SKM-1 treated with dmso at 0.1 percent for 144 hours (cell line): ENCODE measurements at regions not wholly inside any gene's neighbourhood (a gene's known extent, or its start where the extent isn't known, plus 50 kb on each side); places are given as distances from the start of the nearest gene placed in this dataset.
A peak's percentile ranks its signal among the peaks of the same experiment; 100 is the strongest.

Experiments used
- DNase-seq: peaks from one replicate; lab custom pipeline; 2025; ENCODE audit not compliant: unreplicated experiment; lab: John Stamatoyannopoulos, UW

DNA sequence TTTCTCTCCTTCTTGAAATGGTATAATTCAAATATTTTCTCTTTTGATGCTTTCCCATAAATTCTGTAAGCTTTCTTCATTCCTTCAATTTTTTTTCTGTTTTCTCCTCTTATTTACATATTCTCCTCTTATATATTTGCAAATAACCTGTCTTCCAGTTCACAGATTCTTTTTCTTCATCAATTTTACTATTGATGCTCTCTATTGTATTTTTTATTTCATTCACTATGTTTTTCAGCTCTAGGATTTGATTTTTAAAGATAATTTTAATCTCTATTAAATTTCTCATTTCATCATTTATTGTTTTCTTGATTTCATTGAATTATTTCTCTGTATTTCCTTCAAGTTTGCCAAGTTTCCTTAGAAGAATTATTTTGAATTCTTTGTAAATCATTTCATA is 54.0 kb upstream of the PRPS1L1 start:
- DNase-seq, result no peak

DNA sequence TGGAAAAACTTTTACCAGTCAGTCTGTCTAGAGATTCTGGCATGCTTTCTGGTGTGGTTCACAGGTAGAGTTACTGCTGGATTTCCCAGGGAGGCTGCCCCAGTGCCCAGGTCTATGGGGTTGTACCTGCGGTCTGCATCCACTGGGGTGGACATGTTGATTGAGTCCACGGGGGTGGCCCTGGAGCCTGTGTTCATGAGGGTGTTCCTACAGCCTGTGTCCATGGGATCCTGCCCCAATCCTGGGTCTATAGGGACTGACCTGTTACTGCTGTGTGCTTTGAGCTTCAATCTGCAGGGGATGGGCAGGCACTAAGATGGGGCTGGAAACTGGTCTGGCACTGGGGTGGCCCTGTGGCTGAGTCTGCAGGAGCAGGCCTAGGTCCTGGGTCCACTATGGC is 54.5 kb upstream of the PRPS1L1 start:
- no peak for DNase-seq

DNA sequence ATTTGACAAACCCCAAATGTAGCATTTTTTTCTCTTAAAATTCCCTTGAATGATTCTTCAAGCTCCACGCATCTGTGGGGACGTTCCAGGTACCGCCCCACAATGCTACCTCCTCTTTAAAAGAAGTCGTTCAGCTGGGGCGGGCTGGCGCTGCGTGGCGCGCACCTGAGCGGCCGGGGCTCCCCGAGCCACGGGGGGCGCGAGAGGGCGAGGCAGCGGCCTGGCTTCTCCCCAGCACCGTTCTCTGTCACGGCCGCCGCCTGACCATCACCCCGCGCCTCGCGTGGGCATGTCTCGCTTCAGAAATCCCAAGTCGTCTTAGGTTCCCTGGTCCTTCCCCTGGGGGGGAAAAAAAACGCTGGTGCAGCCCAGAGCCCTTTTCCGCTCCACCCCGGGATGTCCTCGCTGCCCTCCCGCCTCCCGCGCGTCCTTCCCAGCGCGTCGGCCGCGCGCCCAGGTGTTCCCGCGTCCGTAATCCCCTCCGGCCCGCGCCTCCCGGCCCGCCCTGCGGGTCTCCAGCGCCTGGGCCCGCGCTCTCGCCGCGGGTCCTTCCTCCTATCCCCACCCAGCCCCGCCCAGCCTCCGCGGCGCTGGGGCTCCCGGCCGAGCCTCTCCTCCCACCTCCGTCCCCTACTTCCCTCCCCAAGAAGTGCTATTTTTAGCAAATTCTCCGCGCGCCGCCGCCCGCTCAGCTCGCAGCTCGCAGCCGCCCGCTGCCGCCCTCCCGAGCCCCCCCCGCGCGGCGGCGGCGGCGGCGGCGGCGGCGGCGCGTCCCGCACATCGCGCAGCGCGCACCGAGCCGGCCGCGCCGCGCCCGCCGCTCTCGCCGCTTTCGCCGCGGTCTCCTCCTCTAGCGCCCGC is 58.7 kb upstream of the PRPS1L1 start:
- peak; percentile 36 for DNase-seq

DNA sequence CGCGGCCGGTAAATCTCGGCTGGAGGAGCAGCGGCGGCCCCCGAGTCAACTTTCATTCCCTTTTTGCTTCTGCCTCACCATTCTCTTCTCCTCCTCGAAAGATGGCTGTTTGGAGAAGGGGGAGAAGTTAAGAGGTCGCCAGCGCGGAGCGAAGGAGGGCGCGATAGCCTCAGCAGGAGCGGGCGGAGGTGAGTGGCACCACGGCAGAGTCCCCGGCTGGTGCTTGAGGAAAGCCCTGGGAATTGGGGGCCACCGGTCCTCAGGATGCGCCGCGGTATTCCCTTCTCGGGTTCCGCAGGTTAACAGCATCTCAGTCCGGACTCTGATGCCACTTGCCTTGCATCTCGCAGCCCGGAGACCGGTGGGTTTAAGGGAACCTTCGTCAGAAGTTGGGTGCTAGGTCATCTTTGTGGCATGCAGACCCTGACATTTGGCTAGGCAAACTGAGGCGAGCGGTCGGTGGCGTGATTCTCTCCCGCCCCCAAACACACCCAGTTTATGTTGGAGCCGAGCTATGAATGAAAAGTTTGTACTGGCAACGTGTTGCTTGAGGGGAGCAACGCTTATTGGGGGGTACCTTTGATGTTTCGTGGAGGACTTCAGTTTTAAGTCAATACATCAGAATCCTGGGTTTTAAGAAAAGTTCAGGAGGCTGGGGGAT is 59.5 kb upstream of the PRPS1L1 start:
- no peak for DNase-seq

DNA sequence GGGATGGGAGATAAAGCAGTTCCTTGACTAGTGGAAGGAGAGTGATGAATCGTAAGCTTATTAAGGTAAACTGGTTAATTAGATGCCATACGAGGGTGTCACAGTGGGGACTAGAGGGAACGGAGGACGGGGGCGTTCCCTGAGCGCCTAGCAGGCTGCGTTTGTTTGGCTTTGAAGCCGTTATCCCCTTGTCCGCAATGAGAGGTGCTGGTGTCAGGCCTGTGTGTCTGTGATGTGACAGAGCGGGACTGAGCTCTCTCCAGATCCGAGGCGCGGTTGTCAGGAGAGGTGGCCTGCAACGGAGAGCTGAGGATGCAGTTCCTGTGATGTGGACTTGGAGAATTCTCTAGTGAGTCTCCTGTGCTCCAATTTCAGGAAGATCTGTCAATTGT is 60.0 kb upstream of the PRPS1L1 start:
- DNase-seq, result no peak

DNA sequence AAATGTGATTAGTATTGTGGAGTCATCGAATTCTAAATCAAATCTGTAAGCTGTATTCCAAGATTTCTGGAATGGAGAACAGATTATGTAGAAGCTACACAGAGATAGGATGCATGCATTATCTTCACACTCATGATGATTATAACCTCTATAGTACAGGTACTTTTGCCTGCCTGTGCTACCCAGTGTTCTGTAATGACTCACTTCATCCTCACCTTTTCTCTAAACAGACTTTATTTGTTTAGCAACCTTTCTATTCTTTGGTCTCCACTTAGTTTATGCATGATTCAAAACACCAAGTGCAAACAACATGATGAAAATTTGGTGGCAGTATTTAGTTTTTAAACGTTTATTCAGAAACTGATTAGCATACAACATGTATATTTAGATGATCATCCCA is 68.4 kb upstream of the PRPS1L1 start:
- no peak for DNase-seq

DNA sequence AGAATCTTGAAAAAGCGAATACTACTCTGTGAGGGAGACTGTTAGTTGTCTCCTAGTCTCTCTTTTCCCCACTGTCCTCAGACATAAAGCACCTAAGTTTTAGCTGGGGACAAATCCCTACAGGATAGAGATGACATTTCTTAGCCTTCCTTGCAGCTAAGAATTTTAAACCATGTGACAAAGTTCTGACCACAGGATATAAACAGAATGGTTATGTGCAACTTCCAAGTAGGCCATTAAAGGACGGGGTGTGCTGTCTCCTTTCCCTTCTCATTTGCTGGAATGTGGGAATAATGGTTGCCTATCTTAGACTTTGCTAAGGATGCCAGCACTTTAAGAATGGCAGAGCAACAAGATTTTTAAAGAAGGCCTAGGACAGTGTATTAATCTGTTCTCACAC is 74.9 kb upstream of the PRPS1L1 start:
- no peak for DNase-seq

DNA sequence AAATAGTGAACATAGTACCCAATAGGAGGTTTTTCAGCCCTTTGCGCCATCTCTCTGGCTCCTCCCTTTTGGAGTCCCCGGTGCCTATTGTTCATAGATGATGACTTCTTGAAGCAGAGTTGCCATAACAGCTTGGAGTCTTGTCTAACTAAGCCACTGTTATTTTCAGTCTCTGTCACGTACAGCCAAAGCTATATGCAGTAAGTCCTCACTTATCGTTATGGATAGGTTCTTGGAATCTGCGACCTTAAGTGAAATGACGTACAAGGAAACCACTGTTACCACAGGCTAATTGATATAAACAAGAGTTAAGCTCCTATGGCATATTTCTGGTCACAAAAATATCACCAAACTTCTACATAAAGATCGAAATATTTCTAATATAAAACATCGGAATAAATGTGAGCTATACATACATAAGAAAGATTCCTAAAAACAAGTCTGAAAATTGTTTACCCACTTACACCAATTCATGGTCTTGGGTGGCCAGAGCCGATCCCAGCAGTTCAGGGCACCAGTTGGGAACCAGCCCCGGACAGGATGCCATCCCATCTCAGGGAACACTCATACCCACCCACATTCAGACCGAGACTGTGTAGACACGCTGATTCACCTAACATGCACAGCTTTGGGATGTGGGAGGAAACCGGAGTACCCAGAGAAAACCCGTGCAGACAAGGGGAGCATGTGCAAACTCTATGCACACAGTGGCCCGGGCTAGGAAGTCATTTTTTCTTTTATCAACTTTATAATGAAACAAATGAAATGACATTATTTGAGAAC is 76.0 kb upstream of the PRPS1L1 start:
- DNase-seq, result no peak

DNA sequence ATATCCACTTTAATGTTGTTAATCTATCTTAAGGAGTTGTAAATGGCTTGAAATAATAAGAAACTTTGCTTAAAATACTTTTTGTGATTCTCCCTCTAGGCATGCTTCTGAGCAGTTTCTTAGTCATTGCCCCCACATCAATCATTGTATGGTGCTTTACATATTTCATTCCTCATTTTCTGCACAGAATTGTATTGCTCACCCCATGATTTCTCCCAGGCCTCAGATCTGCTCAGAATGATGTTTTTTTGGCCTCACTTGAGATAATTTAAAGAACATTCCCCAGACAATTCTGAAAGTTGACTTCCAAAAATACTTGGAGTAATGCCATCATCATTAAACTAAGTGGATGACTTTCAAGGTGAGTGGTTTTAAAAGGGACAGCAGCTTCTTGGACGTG is 82.1 kb upstream of the PRPS1L1 start:
- DNase-seq, result no peak

DNA sequence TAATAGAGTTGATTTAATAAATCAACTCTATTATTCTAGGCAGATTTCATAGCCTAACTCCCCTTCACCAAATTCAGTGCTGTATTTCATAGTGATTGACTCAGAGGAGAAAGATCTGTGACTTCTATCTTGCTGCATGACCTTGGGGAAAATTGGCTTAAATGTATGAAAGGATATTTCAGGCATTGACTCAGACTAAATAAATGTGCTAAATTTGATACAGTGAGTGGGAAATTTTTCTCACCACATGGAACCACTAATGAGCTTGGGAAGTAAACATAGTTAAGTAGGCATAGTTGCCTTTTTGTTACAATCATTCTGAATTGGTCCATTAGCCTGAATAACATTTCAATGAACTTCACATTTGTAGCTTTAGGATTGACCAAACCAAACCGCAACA is 89.0 kb upstream of the PRPS1L1 start:
- no peak for DNase-seq

DNA sequence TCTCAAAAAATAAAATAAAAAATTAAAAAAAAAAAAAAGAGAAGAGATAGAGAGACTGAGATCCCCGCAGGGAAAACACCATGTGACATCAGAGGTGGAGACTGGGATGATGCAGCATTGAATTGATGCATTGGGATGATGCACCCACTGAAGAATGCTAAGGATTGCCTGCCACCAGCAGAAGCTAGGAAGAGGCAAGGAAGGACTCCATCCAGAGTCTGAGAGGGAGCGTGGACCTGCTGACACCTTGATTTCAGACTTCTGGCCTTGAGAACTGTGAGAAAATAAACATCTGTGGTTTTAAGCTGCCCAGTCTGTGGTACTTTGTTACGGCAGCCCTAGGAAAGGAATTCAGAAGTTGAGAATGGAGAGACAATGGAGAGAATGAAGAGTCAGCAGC is 89.8 kb upstream of the PRPS1L1 start:
- no peak for DNase-seq

DNA sequence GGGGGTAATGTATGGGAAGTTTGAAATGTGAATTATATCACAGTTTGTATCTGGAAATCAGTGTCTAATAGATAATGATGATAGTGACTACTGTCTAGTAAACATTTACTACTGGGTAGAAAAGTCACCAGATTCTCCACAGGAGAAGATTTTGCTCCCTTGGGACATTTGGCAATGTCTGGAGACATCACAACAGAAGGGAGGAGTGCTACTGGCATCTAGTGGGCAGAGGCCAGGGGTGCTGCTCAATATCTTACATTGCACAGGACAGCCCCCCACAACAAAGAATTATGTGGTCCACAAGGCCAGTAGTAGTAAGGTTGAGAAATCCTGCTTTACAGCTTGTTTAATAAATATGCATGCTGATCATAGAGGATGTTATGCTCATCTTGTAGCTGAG is 92.3 kb upstream of the PRPS1L1 start:
- DNase-seq, result no peak

DNA sequence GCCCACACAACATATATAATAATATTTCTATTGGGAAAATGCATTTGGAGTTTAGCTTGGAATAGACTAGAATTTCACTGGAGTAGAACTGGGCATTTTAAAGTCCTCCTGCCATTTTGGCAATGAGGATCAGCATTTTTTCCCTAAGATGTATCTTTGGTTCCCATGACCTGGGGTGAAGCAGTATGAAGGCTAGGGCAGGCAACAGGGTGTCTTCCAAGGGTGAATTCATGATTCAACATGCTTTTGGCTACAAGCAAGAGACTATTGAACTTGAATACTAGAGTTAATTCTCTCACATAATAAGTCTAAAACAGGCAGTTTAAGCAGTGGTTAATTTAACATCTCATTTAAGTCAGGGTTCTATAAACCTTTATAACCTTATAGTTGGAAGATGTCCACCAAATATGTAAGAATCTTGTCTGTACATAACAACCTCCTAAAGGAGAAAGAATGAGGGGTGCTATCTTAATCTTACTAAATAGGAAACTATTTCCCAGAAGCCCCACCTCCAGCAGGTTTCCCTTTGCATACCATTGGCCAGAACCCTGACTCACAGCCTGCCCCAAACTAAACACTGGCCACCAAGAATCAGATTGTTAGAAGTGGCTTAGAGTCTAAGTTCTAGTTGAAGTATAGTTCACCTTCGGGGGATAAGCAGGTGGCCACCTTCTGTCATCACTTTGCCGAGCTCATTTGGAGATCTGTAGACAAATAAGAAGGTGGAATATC is 96.0 kb upstream of the PRPS1L1 start:
- no peak for DNase-seq

DNA sequence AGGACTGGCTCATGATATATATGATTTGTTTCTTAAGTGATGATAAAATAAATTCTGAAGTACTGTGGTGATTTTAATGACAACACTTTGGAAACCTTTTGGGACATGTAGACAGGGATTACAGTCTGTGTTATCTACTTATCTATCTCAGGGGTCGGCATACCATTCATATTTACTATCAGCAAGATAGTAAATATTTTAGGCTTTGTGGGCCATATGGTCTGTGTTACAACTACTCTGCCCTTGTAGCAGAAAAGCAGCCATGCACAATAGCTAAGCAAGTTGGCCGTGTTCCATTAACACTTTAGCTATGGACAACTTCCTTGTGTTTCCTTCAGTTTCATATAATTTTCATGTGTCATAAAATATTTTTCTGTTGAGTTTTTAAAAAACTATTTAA is 97.8 kb upstream of the PRPS1L1 start:
- no peak for DNase-seq

DNA sequence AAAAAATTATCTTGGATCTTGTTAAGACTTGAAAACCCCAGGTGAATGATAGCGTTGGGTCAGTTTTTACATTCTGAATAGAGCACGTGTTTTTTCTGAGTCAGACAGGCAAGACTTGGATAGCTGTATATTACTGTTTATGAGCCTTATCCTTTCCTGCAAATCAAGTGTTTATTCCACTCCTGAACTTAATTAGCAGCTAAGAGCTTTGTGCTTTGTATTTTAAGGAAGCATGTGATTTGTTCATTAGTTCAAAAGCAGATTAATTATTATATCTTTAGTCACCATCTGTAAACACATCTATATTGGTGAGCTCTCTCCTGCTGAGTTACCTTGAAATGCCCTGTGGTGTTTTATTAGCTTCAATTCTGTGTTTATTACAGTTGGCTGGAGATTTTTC is 98.6 kb upstream of the PRPS1L1 start:
- no peak for DNase-seq

DNA sequence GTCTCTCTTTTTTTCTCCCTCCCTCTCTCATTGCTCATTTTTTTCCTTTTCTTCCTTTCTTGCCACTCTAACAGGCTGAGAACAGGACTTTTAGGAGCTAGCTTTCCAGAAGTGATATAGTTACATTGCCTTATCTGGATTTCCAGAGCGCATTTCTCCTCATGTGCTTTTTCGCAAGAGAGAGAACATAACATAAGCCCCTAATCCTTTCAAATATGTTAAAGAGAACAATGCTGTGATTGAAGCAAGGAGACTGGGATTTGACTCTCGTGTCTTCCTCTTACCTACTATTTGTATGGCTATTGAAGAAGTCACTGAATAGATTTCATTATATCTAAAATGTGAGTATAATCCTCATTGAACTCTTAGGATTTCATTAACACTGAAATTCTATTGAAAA is 101.2 kb upstream of the PRPS1L1 start:
- no peak for DNase-seq

DNA sequence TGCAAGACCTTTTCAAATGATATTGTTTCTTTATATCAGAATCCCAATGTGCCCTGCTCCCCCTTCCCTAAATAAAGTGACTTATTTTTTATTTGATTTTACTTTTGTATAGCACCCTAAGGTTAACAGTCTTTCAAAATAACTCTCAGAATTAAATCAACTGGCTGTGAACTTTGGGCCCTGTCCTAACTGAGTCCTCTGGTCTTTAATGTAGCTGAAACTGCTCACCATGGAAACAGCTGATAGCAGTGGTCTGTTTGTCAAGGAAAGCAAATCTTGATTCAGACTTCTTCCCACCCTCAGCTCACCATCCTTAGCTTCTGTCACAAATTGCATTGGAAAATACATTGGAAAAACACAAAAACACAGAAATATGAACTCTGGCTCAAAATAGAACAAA is 105.2 kb upstream of the PRPS1L1 start:
- DNase-seq, result no peak

DNA sequence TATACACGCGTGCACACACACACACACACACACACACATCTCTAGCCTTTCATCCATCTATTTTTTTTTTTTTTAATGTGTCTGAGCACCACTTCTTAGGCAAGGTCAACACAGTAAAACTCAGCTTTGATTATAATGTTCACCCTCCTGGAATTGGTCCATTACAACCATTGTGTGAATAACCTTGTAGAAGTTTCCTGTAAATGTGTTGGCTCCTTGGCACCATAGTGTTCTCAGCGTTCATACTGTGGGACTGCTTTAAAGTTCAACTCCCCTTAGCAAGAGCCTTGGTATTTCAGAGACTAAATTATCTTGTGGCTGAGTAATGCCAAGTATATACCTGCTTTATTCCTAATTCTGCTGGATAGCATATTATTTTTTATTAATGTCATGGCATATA is 106.3 kb upstream of the PRPS1L1 start:
- DNase-seq, result no peak

DNA sequence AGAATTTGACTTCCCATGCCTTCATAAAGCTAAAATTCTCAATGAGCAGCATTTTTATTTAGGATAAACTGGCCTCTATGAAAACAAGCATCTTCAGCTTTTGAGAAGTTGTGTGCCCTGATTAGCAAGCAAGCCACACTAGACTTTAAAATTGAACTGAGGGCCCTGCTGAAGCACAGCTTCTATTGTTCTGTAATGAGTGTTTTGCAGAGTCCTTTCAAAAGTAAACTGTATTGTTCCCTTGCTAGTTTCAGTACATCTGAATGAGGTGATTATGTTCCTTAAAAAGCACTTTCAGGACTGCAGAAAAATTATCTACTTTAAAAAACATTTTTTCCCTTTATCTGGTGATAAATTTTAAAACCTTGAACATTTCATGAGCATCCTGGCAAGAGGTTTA is 113.3 kb upstream of the PRPS1L1 start:
- no peak for DNase-seq

DNA sequence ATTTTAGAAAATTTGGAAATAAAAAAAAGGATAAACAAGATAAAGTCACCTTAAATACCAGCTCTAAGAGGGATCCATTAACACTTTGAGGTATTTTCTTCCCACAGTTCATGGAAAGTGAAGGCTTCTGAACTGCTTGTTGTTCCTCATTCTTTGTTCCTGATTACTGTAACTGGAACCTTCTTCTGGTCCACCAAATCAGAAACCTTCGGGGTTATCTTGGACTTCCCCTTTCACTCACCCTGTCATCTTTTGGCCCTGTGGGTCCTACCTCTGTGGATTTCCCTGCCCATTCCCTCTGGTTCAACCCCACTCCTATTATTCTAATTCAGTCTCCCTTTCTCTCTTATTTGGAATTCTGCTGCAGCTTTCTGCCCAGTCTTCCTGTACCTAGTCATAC is 116.5 kb upstream of the PRPS1L1 start:
- DNase-seq, result peak; percentile 75

DNA sequence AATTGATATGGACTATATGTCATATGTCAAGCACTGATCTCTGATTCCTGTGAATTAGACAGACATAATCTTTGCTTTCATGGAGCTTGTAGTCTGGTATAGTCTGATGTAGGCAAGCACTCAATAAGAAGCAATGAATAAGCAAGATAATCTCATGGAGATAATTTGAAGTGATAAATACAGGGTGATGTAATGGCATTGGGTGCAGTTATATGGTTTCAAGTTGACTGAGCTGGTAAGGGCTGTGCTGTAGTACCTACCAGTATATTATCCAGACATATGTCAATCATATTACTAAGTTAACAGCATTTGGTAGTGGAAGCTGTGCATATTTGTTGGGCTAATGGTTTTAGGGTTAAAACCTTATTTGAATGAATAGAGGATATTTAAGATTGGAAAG is 117.5 kb upstream of the PRPS1L1 start:
- no peak for DNase-seq
